PC-3 (cell line): ENCODE measurements at regions not wholly inside any gene's neighbourhood (a gene's known extent, or its start where the extent isn't known, plus 50 kb on each side); places are given as distances from the start of the nearest gene placed in this dataset.

Source experiments
- ATAC-seq: fragments of 200-7000 bp; cut with Tn5 transposase; 2 replicates; pipeline ENCODE4 v1.9.1; 2020; ENCODE audit warnings: mild to moderate bottlenecking, moderate library complexity
- BruUV-seq: library from RNA; stranded (reverse); fragments of 400-500 nt; replicated peaks from 2 replicates; lab custom pipeline; 2021; lab: Mats Ljungman, UMichigan
- CTCF ChIA-PET: fragments of 300-600 bp; sonication (Branson Sonifier 250); formaldehyde crosslinking; loops from one replicate; lab custom pipeline; 2022; ENCODE audit warnings: antibody characterized with exemption; lab: Charles Lee
- POLR2A ChIA-PET: fragments of 300-600 bp; sonication (Branson Sonifier 250); formaldehyde crosslinking; loops from one replicate; lab custom pipeline; 2022; ENCODE audit warnings: antibody characterized with exemption; ENCODE audit not compliant: unreplicated experiment; lab: Charles Lee
- DNase-seq: peaks from one replicate; pipeline ENCODE4 v3.0.0-alpha.2; 2015
- H2AFZ ChIP-seq: fragments of 300-600 bp; sonication (generic); 2 replicates; pipeline ENCODE4 v1.6.0; 2016; ENCODE audit warnings: antibody characterized with exemption, low read length
- H3F3A ChIP-seq: fragments of 300-600 bp; sonication (generic); one replicate; pipeline ENCODE4 v1.6.0; 2017; ENCODE audit warnings: antibody characterized with exemption, low read length, control low read depth, mild to moderate bottlenecking; ENCODE audit not compliant: unreplicated experiment
- H3K27ac ChIP-seq: fragments of 300-600 bp; sonication (generic); 2 replicates; pipeline ENCODE4 v1.5.1; 2016; ENCODE audit warnings: mild to moderate bottlenecking, low read length
- H3K27me3 ChIP-seq: fragments of 300-600 bp; sonication (generic); 2 replicates; pipeline ENCODE4 v1.6.1; 2016; ENCODE audit warnings: low read length, mixed read lengths
- H3K36me3 ChIP-seq: fragments of 300-600 bp; sonication (generic); 2 replicates; pipeline ENCODE4 v1.6.1; 2016; ENCODE audit warnings: low read depth, mixed run types, low read length, mixed read lengths
- H3K4me1 ChIP-seq: fragments of 300-600 bp; sonication (generic); 2 replicates; pipeline ENCODE4 v1.5.1; 2016; ENCODE audit warnings: low read length; ENCODE audit not compliant: insufficient read depth
- H3K4me2 ChIP-seq: fragments of 300-600 bp; sonication (generic); 2 replicates; pipeline ENCODE4 v1.6.0; 2016; ENCODE audit warnings: low read length
- H3K4me3 ChIP-seq: fragments of 300-600 bp; sonication (generic); 2 replicates; pipeline ENCODE4 v1.5.1; 2016; ENCODE audit warnings: mild to moderate bottlenecking, low read length, mixed read lengths
- H3K79me2 ChIP-seq: fragments of 300-600 bp; sonication (generic); 2 replicates; pipeline ENCODE4 v1.6.1; 2017; ENCODE audit warnings: low read length, mixed read lengths
- H3K9ac ChIP-seq: fragments of 300-600 bp; sonication (generic); 2 replicates; pipeline ENCODE4 v1.6.0; 2016; ENCODE audit warnings: mild to moderate bottlenecking, low read length
- H3K9me2 ChIP-seq: fragments of 300-600 bp; sonication (generic); replicated peaks from 2 replicates; pipeline ENCODE4 v1.6.1; 2016; ENCODE audit warnings: mixed run types, low read length, mixed read lengths
- H3K9me3 ChIP-seq: fragments of 300-600 bp; sonication (generic); 2 replicates; pipeline ENCODE4 v1.6.1; 2016; ENCODE audit warnings: low read length, mixed read lengths
- H4K20me1 ChIP-seq: fragments of 300-600 bp; sonication (generic); 2 replicates; pipeline ENCODE4 v1.6.1; 2016; ENCODE audit warnings: low read length, mixed read lengths
- CTCF ChIP-seq: fragments of 300-600 bp; sonication (generic); conservative IDR thresholded peaks from 2 replicates; pipeline ENCODE4 v1.5.1; 2017; ENCODE audit warnings: antibody characterized with exemption, low read depth, mild to moderate bottlenecking, low read length
- EZH2 ChIP-seq: fragments of 300-600 bp; sonication (generic); IDR thresholded peaks from one replicate; pipeline ENCODE4 v1.6.1; 2017; ENCODE audit warnings: antibody characterized with exemption, mild to moderate bottlenecking, low read length; ENCODE audit not compliant: unreplicated experiment
- EZH2phosphoT487 ChIP-seq: fragments of 300-600 bp; sonication (generic); IDR thresholded peaks from 2 replicates; pipeline ENCODE4 v1.6.1; 2018; ENCODE audit warnings: mild to moderate bottlenecking, antibody characterized with exemption, low read length, borderline replicate concordance
- intact Hi-C: fragments of 100-400 bp; cut with micrococcal nuclease; formaldehyde crosslinking; loops from 2 replicates; pipeline ENCODE4 v1.9.0; 2023

DNA sequence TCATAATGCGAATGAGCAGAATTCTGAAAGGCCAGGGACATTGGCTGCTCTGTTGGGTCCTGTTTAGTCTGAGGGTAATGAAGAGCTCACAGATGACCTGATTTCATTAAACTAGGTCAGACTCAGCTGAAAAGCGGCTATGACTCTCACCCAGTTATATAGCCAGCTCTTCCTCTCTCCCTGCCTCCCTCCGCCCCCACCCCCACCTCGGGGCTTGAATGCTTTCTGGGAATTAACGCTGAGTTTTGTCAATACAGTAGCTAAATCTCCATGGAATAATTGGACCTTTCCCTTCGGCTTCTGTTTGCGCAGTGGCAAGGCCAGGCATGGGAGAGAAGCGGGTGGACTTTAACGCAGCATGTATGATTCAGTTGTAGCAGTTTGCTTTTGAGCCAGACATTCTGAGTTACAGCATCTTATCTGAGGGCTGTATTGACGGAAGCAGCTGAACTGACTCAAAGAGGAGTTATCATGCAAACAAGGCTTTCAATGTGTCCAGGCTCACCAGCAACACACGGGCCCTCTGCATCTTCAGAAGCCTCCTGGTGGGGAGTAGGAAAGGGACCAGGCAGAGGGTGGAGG is 110.6 kb downstream of the MYCN start:
- H2AFZ ChIP-seq: no peak overlapping the region
- CTCF ChIA-PET: no interaction called here
- H4K20me1 ChIP-seq: no peaks in the 10 kb centered on the region
- no peaks in the 10 kb centered on the region for H3K4me1 ChIP-seq
- no peak overlapping the region for H3K4me3 ChIP-seq
- no peak overlapping the region for H3K27ac ChIP-seq
- H3F3A ChIP-seq: no peaks in the 10 kb centered on the region
- BruUV-seq: no TSS peak
- ATAC-seq (no peak), DNase-seq (no peak)
- no peaks in the 10 kb centered on the region for H3K9me2 ChIP-seq
- H3K9me3 ChIP-seq: no peaks in the 10 kb centered on the region
- H3K79me2 ChIP-seq: no peaks in the 10 kb centered on the region
- no peak overlapping the region for H3K9ac ChIP-seq
- H3K4me2 ChIP-seq: no peak overlapping the region
- TF ChIP-seq CTCF: no peak
- no peak for TF ChIP-seq EZH2phosphoT487
- TF ChIP-seq EZH2: no peak
- intact Hi-C loops: no loop called here
- no peaks in the 10 kb centered on the region for H3K36me3 ChIP-seq
- no peaks in the 10 kb centered on the region for H3K27me3 ChIP-seq
- POLR2A ChIA-PET: no interaction called here

- POLR2A ChIA-PET: no interaction called here
- intact Hi-C loops: no loop called here
- H3K27me3 ChIP-seq: no peaks in the 10 kb centered on the region
These were observed 110.0 kb downstream of the MYCN start for GRCh38 chr2:16050261-16050907.

More at GRCh38 chr2:16050261-16050907, 110.0 kb downstream of the MYCN start:
- ATAC-seq (no peak), DNase-seq (no peak)
- TF ChIP-seq EZH2phosphoT487: no peak
- no peak for TF ChIP-seq CTCF
- TF ChIP-seq EZH2: no peak
- no peaks in the 10 kb centered on the region for H3K9me3 ChIP-seq
- no peaks in the 10 kb centered on the region for H3K79me2 ChIP-seq
- H3K4me1 ChIP-seq: no peaks in the 10 kb centered on the region
- BruUV-seq: no TSS peak
- H3K4me3 ChIP-seq: no peak overlapping the region
- no peaks in the 10 kb centered on the region for H4K20me1 ChIP-seq
- no peaks in the 10 kb centered on the region for H3F3A ChIP-seq
- no peak overlapping the region for H3K9ac ChIP-seq
- H2AFZ ChIP-seq: no peak overlapping the region
- no peaks in the 10 kb centered on the region for H3K9me2 ChIP-seq
- H3K36me3 ChIP-seq: no peaks in the 10 kb centered on the region
- CTCF ChIA-PET: no interaction called here
- H3K27ac ChIP-seq: no peak overlapping the region
- H3K4me2 ChIP-seq: no peak overlapping the region
